ENCODE measurements at regions not wholly inside any gene's neighbourhood (a gene's known extent, or its start where the extent isn't known, plus 50 kb on each side); places are given as distances from the start of the nearest gene placed in this dataset.

- no peaks in the 10 kb centered on the region for H3K36me3 ChIP-seq (replicated peaks)
- H3K27me3 ChIP-seq (replicated peaks), result no peaks in the 10 kb centered on the region
- in situ Hi-C loops (cut with HindIII; ENCODE audit: low pct_ligation_motif_present, low sequenced_read_pairs), result no loop called here
- H3K4me3 ChIP-seq (ENCODE audit: low read depth, low read length), result no peak overlapping the region
- TF ChIP-seq CTCF (IDR thresholded peaks at IDR 0.05; ENCODE audit: low read depth, low read length, missing control alignments), result no peak
- no peak overlapping the region for H3K27ac ChIP-seq
- no peak for DNase-seq
Observed at GRCh38 chr2:153189091-153189888, 289.3 kb downstream of the RPRM start.

GRCh38 chr2:153179808-153180207 is 298.8 kb downstream of the RPRM start:
- no peak overlapping the region for H3K27ac ChIP-seq
- in situ Hi-C loops (cut with HindIII; ENCODE audit: low pct_ligation_motif_present, low sequenced_read_pairs), result no loop called here
- no peak for TF ChIP-seq CTCF (IDR thresholded peaks at IDR 0.05; ENCODE audit: low read depth, low read length, missing control alignments)
- no peak for DNase-seq
- no peaks in the 10 kb centered on the region for H3K27me3 ChIP-seq (replicated peaks)
- no peaks in the 10 kb centered on the region for H3K36me3 ChIP-seq (replicated peaks)
- no peak overlapping the region for H3K4me3 ChIP-seq (ENCODE audit: low read depth, low read length)

GRCh38 chr2:153169609-153170008 is 309.0 kb downstream of the RPRM start:
- no peak for TF ChIP-seq CTCF (IDR thresholded peaks at IDR 0.05; ENCODE audit: low read depth, low read length, missing control alignments)
- no peak overlapping the region for H3K27ac ChIP-seq
- no peaks in the 10 kb centered on the region for H3K36me3 ChIP-seq (replicated peaks)
- H3K4me3 ChIP-seq (ENCODE audit: low read depth, low read length), result no peak overlapping the region
- in situ Hi-C loops (cut with HindIII; ENCODE audit: low pct_ligation_motif_present, low sequenced_read_pairs), result no loop called here
- H3K27me3 ChIP-seq (replicated peaks), result no peaks in the 10 kb centered on the region
- no peak for DNase-seq

GRCh38 chr2:153165021-153165420 is 313.5 kb downstream of the RPRM start:
- Histone ChIP-seq H3K27me3 (replicated peaks) (no peaks in the 10 kb centered on the region), H3K36me3 (replicated peaks) (no peaks in the 10 kb centered on the region), H3K27ac (no peak overlapping the region), H3K4me3 (ENCODE audit: low read depth, low read length) (no peak overlapping the region)
- no peak for TF ChIP-seq CTCF (IDR thresholded peaks at IDR 0.05; ENCODE audit: low read depth, low read length, missing control alignments)
- in situ Hi-C loops (cut with HindIII; ENCODE audit: low pct_ligation_motif_present, low sequenced_read_pairs), result no loop called here
- DNase-seq, result no peak

- Histone ChIP-seq H3K27me3 (replicated peaks) (no peaks in the 10 kb centered on the region), H3K36me3 (replicated peaks) (no peaks in the 10 kb centered on the region), H3K27ac (no peak overlapping the region), H3K4me3 (ENCODE audit: low read depth, low read length) (no peak overlapping the region)
- TF ChIP-seq CTCF (IDR thresholded peaks at IDR 0.05; ENCODE audit: low read depth, low read length, missing control alignments), result peak; percentile 27
- DNase-seq, result no peak
- in situ Hi-C loops (cut with HindIII; ENCODE audit: low pct_ligation_motif_present, low sequenced_read_pairs), result no loop called here
Observed at GRCh38 chr2:153163055-153163454, 315.5 kb downstream of the RPRM start.

- no peak for TF ChIP-seq CTCF (IDR thresholded peaks at IDR 0.05; ENCODE audit: low read depth, low read length, missing control alignments)
- no peak for DNase-seq
- Histone ChIP-seq H3K27me3 (replicated peaks) (no peaks in the 10 kb centered on the region), H3K36me3 (replicated peaks) (no peaks in the 10 kb centered on the region), H3K4me3 (ENCODE audit: low read depth, low read length) (no peak overlapping the region), H3K27ac (no peak overlapping the region)
- in situ Hi-C loops (cut with HindIII; ENCODE audit: low pct_ligation_motif_present, low sequenced_read_pairs), result no loop called here
Observed at GRCh38 chr2:153156743-153157142, 321.8 kb downstream of the RPRM start.

All from brain microvascular endothelial cell (primary cell).